GM12872 (cell line): ENCODE measurements at regions not wholly inside any gene's neighbourhood (a gene's known extent, or its start where the extent isn't known, plus 50 kb on each side); places are given as distances from the start of the nearest gene placed in this dataset.

ENCODE experiments used
- CTCF ChIP-seq: IDR thresholded peaks from 3 replicates; pipeline ENCODE4 v1.5.1; 2011; ENCODE audit warnings: low read depth, mild to moderate bottlenecking, low read length, moderate library complexity; ENCODE audit not compliant: insufficient read depth

GRCh38 chr13:88622362-88622973 lies 951.3 kb downstream of the SLITRK5 start:
- no peak for TF ChIP-seq CTCF

- TF ChIP-seq CTCF = no peak
Observed at GRCh38 chr13:88623150-88623549, 952.0 kb downstream of the SLITRK5 start.

- no peak for TF ChIP-seq CTCF
Observed at GRCh38 chr13:88627071-88627470, 955.9 kb downstream of the SLITRK5 start.

- TF ChIP-seq CTCF = no peak
Observed at GRCh38 chr13:88628882-88629281, 957.7 kb downstream of the SLITRK5 start.

- no peak for TF ChIP-seq CTCF
Observed at GRCh38 chr13:88637935-88638334, 966.8 kb downstream of the SLITRK5 start.

- TF ChIP-seq CTCF = no peak
Observed at GRCh38 chr13:88643233-88643632, 972.1 kb downstream of the SLITRK5 start.

GRCh38 chr13:88648598-88649373 lies 977.6 kb downstream of the SLITRK5 start:
- TF ChIP-seq CTCF = no peak
